Heart left ventricle (tissue), 13 donors: ENCODE measurements at regions not wholly inside any gene's neighbourhood (a gene's known extent, or its start where the extent isn't known, plus 50 kb on each side); places are given as distances from the start of the nearest gene placed in this dataset.

ENCODE experiments used
- CTCF ChIP-seq, 12 donors: fragments of 200-600 bp; sonication (generic) in 4 of 12; IDR thresholded peaks; one replicate each; pipeline versions ENCODE4 v1.5.0 to v1.8.0; 2018 to 2022; ENCODE audit warnings: antibody characterized with exemption in 12 of 12, mild to moderate bottlenecking in 5 of 12
- POLR2A ChIP-seq, 2 donors: fragments of 450-650 bp; IDR thresholded peaks; one replicate each; pipeline ENCODE4 v1.6.1; 2017; ENCODE audit warnings: antibody characterized with exemption in 2 of 2, mild to moderate bottlenecking in 2 of 2, moderate library complexity in 2 of 2
- donor health status: ischemic (EF 13 %, LVEDD 7.1; RV severe dilation, severe dysfunction).
- donor health status: DM: no; HTN: yes; CAD: no.
- donor health status: DM: no; HTN: no; CAD: no.
- donor health status: ischemic (EF 25% LVEDD 6.9; RV normal size, moderate dysfunction).
- donor health status: ischemic (EF 25% LVEDD 5.7; RV mildly dilated, moderate dysfunction).
- donor health status: ischemic (EF 35%, LVEDD 5.7; RV mildly dilated, moderate dysfunction).
- donor health status: nonischemic (EF 11% LVEDD 7.7; RV severe dilation, severe dysfunction).
- donor health status: DM: yes; HTN: yes; CAD: no.
- donor health status: PGD.
- donor health status: ischemic (EF 29% LVEDD 5.4; RV normal size, mild dysfunction).
- donor health status: nonischemic (EF 23%, LVEDD 6.1; RV moderate dilation, normal function).

- TF ChIP-seq CTCF (IDR thresholded peaks at IDR 0.05): no peak
- no peak for TF ChIP-seq POLR2A (IDR thresholded peaks at IDR 0.05)
Measured at GRCh38 chr4:86432559-86433134, 72.8 kb upstream of the MAPK10 start.
